ENCODE measurements at regions not wholly inside any gene's neighbourhood (a gene's known extent, or its start where the extent isn't known, plus 50 kb on each side); places are given as distances from the start of the nearest gene placed in this dataset.

- Histone ChIP-seq H3K9me3 (no peaks in the 10 kb centered on the region), H3K27ac (no peak overlapping the region), H3K4me3 (no peak overlapping the region), H3K27me3 (no peaks in the 10 kb centered on the region), H3K36me3 (no peaks in the 10 kb centered on the region), H3K4me1 (no peaks in the 10 kb centered on the region)
- no peak for TF ChIP-seq POLR2A (IDR thresholded peaks at IDR 0.05)
- no peak for TF ChIP-seq POLR2AphosphoS5 (IDR thresholded peaks at IDR 0.05)
- no peak for TF ChIP-seq EP300 (IDR thresholded peaks at IDR 0.05)
- TF ChIP-seq CTCF (IDR thresholded peaks at IDR 0.05): no peak
- 70 to 79% methylated on average over 3 of the region's 3 CpGs for WGBS, 2 donors
- intact Hi-C loops (cut with DNase I): no loop called here
- DNase-seq: no peak
Observed at GRCh38 chr1:73517603-73518191, 680.3 kb downstream of the LRRIQ3 start.

GRCh38 chr1:73516451-73516850, 681.5 kb downstream of the LRRIQ3 start:
- H3K27ac ChIP-seq: no peak overlapping the region
- H3K4me1 ChIP-seq: no peaks in the 10 kb centered on the region
- no peak for DNase-seq
- H3K36me3 ChIP-seq: no peaks in the 10 kb centered on the region
- TF ChIP-seq CTCF (IDR thresholded peaks at IDR 0.05) (no peak), POLR2AphosphoS5 (IDR thresholded peaks at IDR 0.05) (no peak), POLR2A (IDR thresholded peaks at IDR 0.05) (no peak), EP300 (IDR thresholded peaks at IDR 0.05) (no peak)
- no peak overlapping the region for H3K4me3 ChIP-seq
- no peaks in the 10 kb centered on the region for H3K27me3 ChIP-seq
- WGBS, 2 donors: 33 to 58% methylated on average over 1 of the region's 1 CpG
- H3K9me3 ChIP-seq: no peaks in the 10 kb centered on the region
- intact Hi-C loops (cut with DNase I): no loop called here

- Histone ChIP-seq H3K27me3 (no peaks in the 10 kb centered on the region), H3K27ac (no peak overlapping the region), H3K36me3 (no peaks in the 10 kb centered on the region), H3K4me3 (no peak overlapping the region), H3K4me1 (no peaks in the 10 kb centered on the region), H3K9me3 (peaks cover 0 to 3% (median 0%) of the 10 kb centered on the region in 4 donors)
- intact Hi-C loops (cut with DNase I): no loop called here
- DNase-seq: no peak
- TF ChIP-seq POLR2A (IDR thresholded peaks at IDR 0.05) (no peak), CTCF (IDR thresholded peaks at IDR 0.05) (no peak), EP300 (IDR thresholded peaks at IDR 0.05) (no peak)
Observed at GRCh38 chr1:73511038-73511437, 686.9 kb downstream of the LRRIQ3 start.

- H3K4me1 ChIP-seq: no peaks in the 10 kb centered on the region
- no peaks in the 10 kb centered on the region for H3K36me3 ChIP-seq
- no peak overlapping the region for H3K27ac ChIP-seq
- TF ChIP-seq POLR2A (IDR thresholded peaks at IDR 0.05): no peak
- TF ChIP-seq POLR2AphosphoS5 (IDR thresholded peaks at IDR 0.05): no peak
- TF ChIP-seq CTCF (IDR thresholded peaks at IDR 0.05): no peak
- no peak for TF ChIP-seq EP300 (IDR thresholded peaks at IDR 0.05)
- DNase-seq: no peak
- 36 to 70% methylated on average over 2 of the region's 2 CpGs for WGBS, 2 donors
- H3K27me3 ChIP-seq: no peaks in the 10 kb centered on the region
- no peak overlapping the region for H3K4me3 ChIP-seq
- intact Hi-C loops (cut with DNase I): no loop called here
- H3K9me3 ChIP-seq: no peaks in the 10 kb centered on the region
Observed at GRCh38 chr1:73500154-73500553, 697.8 kb downstream of the LRRIQ3 start.

- H3K27ac ChIP-seq: no peak overlapping the region
- no peaks in the 10 kb centered on the region for H3K27me3 ChIP-seq
- no peak for DNase-seq
- intact Hi-C loops (cut with DNase I): no loop called here
- H3K4me3 ChIP-seq: no peak overlapping the region
- H3K36me3 ChIP-seq: no peaks in the 10 kb centered on the region
- H3K4me1 ChIP-seq: no peaks in the 10 kb centered on the region
- WGBS, 2 donors: 25 to 52% methylated on average over 2 of the region's 2 CpGs
- H3K9me3 ChIP-seq: no peaks in the 10 kb centered on the region
- TF ChIP-seq EP300 (IDR thresholded peaks at IDR 0.05): no peak
- TF ChIP-seq POLR2AphosphoS5 (IDR thresholded peaks at IDR 0.05): no peak
- TF ChIP-seq POLR2A (IDR thresholded peaks at IDR 0.05): no peak
- TF ChIP-seq CTCF (IDR thresholded peaks at IDR 0.05): no peak
Observed at GRCh38 chr1:73499671-73500070, 698.3 kb downstream of the LRRIQ3 start.

All from sigmoid colon (tissue), 6 donors.